WTC11 (cell line): ENCODE measurements at regions not wholly inside any gene's neighbourhood (a gene's known extent, or its start where the extent isn't known, plus 50 kb on each side); places are given as distances from the start of the nearest gene placed in this dataset.

Source experiments
- ATAC-seq: fragments of 200-7000 bp; cut with Tn5 transposase; 2 replicates; pipeline ENCODE4 v1.10.0; 2021; ENCODE audit warnings: mild to moderate bottlenecking, moderate library complexity
- CTCF ChIA-PET: fragments of 300-600 bp; sonication (Branson Sonifier 250); formaldehyde crosslinking; loops from one replicate; lab custom pipeline; 2021; ENCODE audit warnings: antibody characterized with exemption; lab: Charles Lee
- POLR2A ChIA-PET: fragments of 350-600 bp; sonication (Branson Sonifier 250); formaldehyde crosslinking; loops from one replicate; lab custom pipeline; 2021; ENCODE audit warnings: antibody characterized with exemption; lab: Charles Lee
- DNase-seq: peaks from one replicate; pipeline ENCODE4 v3.0.0; 2021; ENCODE audit warnings: low spot score
- H3K27ac Mint-ChIP-seq: 2 replicates; pipeline ENCODE4 v1.8.0; 2021; ENCODE audit warnings: mixed read lengths
- H3K27me3 Mint-ChIP-seq: 2 replicates; pipeline ENCODE4 v1.8.0; 2021; ENCODE audit warnings: low read depth, mild to moderate bottlenecking, moderate library complexity, mixed read lengths
- H3K36me3 Mint-ChIP-seq: 2 replicates; pipeline ENCODE4 v1.8.0; 2021; ENCODE audit warnings: mixed read lengths
- H3K4me1 Mint-ChIP-seq: 2 replicates; pipeline ENCODE4 v1.8.0; 2022; ENCODE audit warnings: mixed read lengths
- H3K4me3 Mint-ChIP-seq: 2 replicates; pipeline ENCODE4 v1.8.0; 2021; ENCODE audit warnings: mild to moderate bottlenecking, moderate library complexity, mixed read lengths
- H3K9me3 Mint-ChIP-seq: 2 replicates; pipeline ENCODE4 v1.8.0; 2021; ENCODE audit warnings: mixed read lengths
- ATF1 ChIP-seq: sonication (generic); formaldehyde crosslinking; IDR thresholded peaks from 2 replicates; pipeline ENCODE4 v1.8.1; 2023; ENCODE audit warnings: mild to moderate bottlenecking, moderate library complexity, missing genetic modification reagents
- ERG ChIP-seq: fragments of 250-450 bp; sonication (Bioruptor Pico); IDR thresholded peaks from 2 replicates; pipeline ENCODE4 v1.8.0; 2021; ENCODE audit warnings: mild to moderate bottlenecking
- GABPB1 ChIP-seq: sonication (generic); formaldehyde crosslinking; IDR thresholded peaks from 2 replicates; pipeline ENCODE4 v1.8.1; 2023; ENCODE audit warnings: mild to moderate bottlenecking, missing genetic modification reagents
- KAT7 ChIP-seq: sonication (generic); formaldehyde crosslinking; IDR thresholded peaks from 2 replicates; pipeline ENCODE4 v1.8.1; 2023; ENCODE audit warnings: missing genetic modification reagents, mild to moderate bottlenecking, borderline replicate concordance
- NFATC4 ChIP-seq: fragments of 250-450 bp; sonication (Bioruptor Pico); IDR thresholded peaks from 2 replicates; pipeline ENCODE4 v1.9.0; 2021; ENCODE audit warnings: mild to moderate bottlenecking
- OVOL2 ChIP-seq: fragments of 250-450 bp; sonication (Bioruptor Pico); IDR thresholded peaks from 2 replicates; pipeline ENCODE4 v1.9.0; 2021; ENCODE audit warnings: mild to moderate bottlenecking, borderline replicate concordance
- PRRX2 ChIP-seq: fragments of 250-450 bp; sonication (Bioruptor Pico); IDR thresholded peaks from 2 replicates; pipeline ENCODE4 v1.8.0; 2021; ENCODE audit warnings: mild to moderate bottlenecking
- SMAD4 ChIP-seq: sonication (generic); formaldehyde crosslinking; IDR thresholded peaks from 2 replicates; pipeline ENCODE4 v1.8.0; 2022; ENCODE audit warnings: mild to moderate bottlenecking, missing genetic modification reagents
- STAT6 ChIP-seq: sonication (generic); formaldehyde crosslinking; conservative IDR thresholded peaks from 2 replicates; pipeline ENCODE4 v1.8.1; 2023; ENCODE audit warnings: mild to moderate bottlenecking, low read depth, missing genetic modification reagents, moderate library complexity
- ZBTB43 ChIP-seq: sonication (generic); formaldehyde crosslinking; IDR thresholded peaks from 2 replicates; pipeline ENCODE4 v1.8.1; 2023; ENCODE audit warnings: mild to moderate bottlenecking, missing genetic modification reagents
- ZNF121 ChIP-seq: sonication (generic); formaldehyde crosslinking; IDR thresholded peaks from 2 replicates; pipeline ENCODE4 v1.8.0; 2023; ENCODE audit warnings: missing genetic modification reagents
- TF ChIP-seq, protein P1 (sequence below): fragments of 250-450 bp; sonication (Bioruptor Pico); IDR thresholded peaks from 2 replicates; pipeline ENCODE4 v1.9.0; 2021; ENCODE audit warnings: mild to moderate bottlenecking
- TF ChIP-seq, protein P2 (sequence below): fragments of 250-450 bp; sonication (Bioruptor Pico); IDR thresholded peaks from 2 replicates; pipeline ENCODE4 v1.9.0; 2021; ENCODE audit warnings: moderate library complexity, mild to moderate bottlenecking, inconsistent platforms, borderline replicate concordance
- TF ChIP-seq, protein P3 (sequence below): sonication (generic); formaldehyde crosslinking; IDR thresholded peaks from 2 replicates; pipeline ENCODE4 v1.8.0; 2022; ENCODE audit warnings: mild to moderate bottlenecking, missing genetic modification reagents
- TF ChIP-seq, protein P4 (sequence below): sonication (generic); formaldehyde crosslinking; IDR thresholded peaks from 2 replicates; pipeline ENCODE4 v1.8.0; 2022; ENCODE audit warnings: missing genetic modification reagents

DNA sequence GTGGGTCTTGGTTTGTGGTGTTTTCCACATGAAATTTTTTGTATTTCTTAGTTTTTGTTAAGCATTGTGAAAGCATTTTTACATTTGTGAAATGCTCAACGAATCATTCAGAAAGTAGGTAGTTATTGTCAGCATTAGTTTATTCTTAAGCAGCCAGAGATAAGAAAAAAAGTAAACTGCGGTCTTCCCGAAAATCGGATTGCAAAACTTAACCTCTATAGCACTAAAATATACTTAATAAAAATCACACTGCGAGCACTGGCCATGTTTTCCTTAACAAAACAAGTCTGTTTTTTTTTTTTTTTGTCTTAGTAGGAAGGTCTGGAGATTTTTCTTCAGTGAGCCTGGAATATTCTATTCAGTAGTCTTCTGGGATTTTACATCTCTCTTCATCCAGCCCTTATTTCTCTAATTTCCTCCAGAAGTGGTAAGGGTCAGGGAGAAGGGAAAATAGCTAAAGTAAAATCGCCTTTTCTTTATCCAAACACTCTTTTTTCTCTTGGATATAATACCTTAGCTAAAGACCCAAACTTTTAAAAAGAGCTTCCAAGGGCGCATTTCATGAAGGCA lies 289.9 kb downstream of the DMAC1 start:
- H3K27me3 Mint-ChIP-seq = no peaks in the 10 kb centered on the region
- ChIA-PET POLR2A (no interaction called here), CTCF (no interaction called here)
- H3K4me1 Mint-ChIP-seq = no peaks in the 10 kb centered on the region
- H3K9me3 Mint-ChIP-seq = 0 out of 2 replicates have a peak, but pooled peaks cover 2% of the 10 kb centered on the region
- ATAC-seq (no peak), DNase-seq (no peak)
- TF ChIP-seq STAT6 (CRISPR knock-in tag) (no peak), GABPB1 (CRISPR knock-in tag) (no peak), ERG (CRISPR knock-in tag) (no peak), KAT7 (CRISPR knock-in tag) (no peak), ATF1 (CRISPR knock-in tag) (no peak), PRRX2 (CRISPR knock-in tag) (no peak), SMAD4 (no peak), ZNF121 (CRISPR knock-in tag) (no peak), OVOL2 (no peak), ZBTB43 (no peak), NFATC4 (no peak)
- TF ChIP-seq, protein P1, sequence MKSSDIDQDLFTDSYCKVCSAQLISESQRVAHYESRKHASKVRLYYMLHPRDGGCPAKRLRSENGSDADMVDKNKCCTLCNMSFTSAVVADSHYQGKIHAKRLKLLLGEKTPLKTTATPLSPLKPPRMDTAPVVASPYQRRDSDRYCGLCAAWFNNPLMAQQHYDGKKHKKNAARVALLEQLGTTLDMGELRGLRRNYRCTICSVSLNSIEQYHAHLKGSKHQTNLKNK = no peak
- TF ChIP-seq, protein P2, sequence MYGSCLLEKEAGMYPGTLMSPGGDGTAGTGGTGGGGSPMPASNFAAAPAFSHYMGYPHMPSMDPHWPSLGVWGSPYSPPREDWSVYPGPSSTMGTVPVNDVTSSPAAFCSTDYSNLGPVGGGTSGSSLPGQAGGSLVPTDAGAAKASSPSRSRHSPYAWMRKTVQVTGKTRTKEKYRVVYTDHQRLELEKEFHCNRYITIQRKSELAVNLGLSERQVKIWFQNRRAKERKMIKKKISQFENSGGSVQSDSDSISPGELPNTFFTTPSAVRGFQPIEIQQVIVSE (CRISPR knock-in tag) = no peak
- TF ChIP-seq, protein P3, sequence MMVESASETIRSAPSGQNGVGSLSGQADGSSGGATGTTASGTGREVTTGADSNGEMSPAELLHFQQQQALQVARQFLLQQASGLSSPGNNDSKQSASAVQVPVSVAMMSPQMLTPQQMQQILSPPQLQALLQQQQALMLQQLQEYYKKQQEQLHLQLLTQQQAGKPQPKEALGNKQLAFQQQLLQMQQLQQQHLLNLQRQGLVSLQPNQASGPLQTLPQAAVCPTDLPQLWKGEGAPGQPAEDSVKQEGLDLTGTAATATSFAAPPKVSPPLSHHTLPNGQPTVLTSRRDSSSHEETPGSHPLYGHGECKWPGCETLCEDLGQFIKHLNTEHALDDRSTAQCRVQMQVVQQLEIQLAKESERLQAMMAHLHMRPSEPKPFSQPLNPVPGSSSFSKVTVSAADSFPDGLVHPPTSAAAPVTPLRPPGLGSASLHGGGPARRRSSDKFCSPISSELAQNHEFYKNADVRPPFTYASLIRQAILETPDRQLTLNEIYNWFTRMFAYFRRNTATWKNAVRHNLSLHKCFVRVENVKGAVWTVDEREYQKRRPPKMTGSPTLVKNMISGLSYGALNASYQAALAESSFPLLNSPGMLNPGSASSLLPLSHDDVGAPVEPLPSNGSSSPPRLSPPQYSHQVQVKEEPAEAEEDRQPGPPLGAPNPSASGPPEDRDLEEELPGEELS (CRISPR knock-in tag) = no peak
- TF ChIP-seq, protein P4, sequence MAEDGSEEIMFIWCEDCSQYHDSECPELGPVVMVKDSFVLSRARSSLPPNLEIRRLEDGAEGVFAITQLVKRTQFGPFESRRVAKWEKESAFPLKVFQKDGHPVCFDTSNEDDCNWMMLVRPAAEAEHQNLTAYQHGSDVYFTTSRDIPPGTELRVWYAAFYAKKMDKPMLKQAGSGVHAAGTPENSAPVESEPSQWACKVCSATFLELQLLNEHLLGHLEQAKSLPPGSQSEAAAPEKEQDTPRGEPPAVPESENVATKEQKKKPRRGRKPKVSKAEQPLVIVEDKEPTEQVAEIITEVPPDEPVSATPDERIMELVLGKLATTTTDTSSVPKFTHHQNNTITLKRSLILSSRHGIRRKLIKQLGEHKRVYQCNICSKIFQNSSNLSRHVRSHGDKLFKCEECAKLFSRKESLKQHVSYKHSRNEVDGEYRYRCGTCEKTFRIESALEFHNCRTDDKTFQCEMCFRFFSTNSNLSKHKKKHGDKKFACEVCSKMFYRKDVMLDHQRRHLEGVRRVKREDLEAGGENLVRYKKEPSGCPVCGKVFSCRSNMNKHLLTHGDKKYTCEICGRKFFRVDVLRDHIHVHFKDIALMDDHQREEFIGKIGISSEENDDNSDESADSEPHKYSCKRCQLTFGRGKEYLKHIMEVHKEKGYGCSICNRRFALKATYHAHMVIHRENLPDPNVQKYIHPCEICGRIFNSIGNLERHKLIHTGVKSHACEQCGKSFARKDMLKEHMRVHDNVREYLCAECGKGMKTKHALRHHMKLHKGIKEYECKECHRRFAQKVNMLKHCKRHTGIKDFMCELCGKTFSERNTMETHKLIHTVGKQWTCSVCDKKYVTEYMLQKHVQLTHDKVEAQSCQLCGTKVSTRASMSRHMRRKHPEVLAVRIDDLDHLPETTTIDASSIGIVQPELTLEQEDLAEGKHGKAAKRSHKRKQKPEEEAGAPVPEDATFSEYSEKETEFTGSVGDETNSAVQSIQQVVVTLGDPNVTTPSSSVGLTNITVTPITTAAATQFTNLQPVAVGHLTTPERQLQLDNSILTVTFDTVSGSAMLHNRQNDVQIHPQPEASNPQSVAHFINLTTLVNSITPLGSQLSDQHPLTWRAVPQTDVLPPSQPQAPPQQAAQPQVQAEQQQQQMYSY = no peak
- no peak overlapping the region for H3K4me3 Mint-ChIP-seq
- H3K27ac Mint-ChIP-seq = no peak overlapping the region
- no peaks in the 10 kb centered on the region for H3K36me3 Mint-ChIP-seq
